Prostate gland (tissue), 2 donors: ENCODE measurements at regions not wholly inside any gene's neighbourhood (a gene's known extent, or its start where the extent isn't known, plus 50 kb on each side); places are given as distances from the start of the nearest gene placed in this dataset.

Experiments
- CTCF ChIP-seq, 4 experiments: fragments of 200-600 bp in 2 of 4; fragments of 450-650 bp in 2 of 4; sonication (generic) in 2 of 4; IDR thresholded peaks; 1 replicate in 3 of 4; 2 replicates in 1 of 4; pipeline ENCODE4 v1.5.1; 2016 to 2019; ENCODE audit warnings: antibody characterized with exemption in 4 of 4, mild to moderate bottlenecking in 2 of 4, moderate library complexity in 2 of 4
- POLR2A ChIP-seq: fragments of 450-650 bp; IDR thresholded peaks from one replicate; pipeline ENCODE4 v1.6.1; 2016; ENCODE audit warnings: antibody characterized with exemption, mild to moderate bottlenecking

GRCh38 chr17:69684251-69684650, 269.8 kb downstream of the MAP2K6 start:
- no peak for TF ChIP-seq CTCF (IDR thresholded peaks at IDR 0.05)
- TF ChIP-seq POLR2A: no peak
